ENCODE measurements at regions not wholly inside any gene's neighbourhood (a gene's known extent, or its start where the extent isn't known, plus 50 kb on each side); places are given as distances from the start of the nearest gene placed in this dataset.

- TF ChIP-seq GATA3 (IDR thresholded peaks at IDR 0.05; ENCODE audit: low read depth, low read length) (no peak), GATA2 (IDR thresholded peaks at IDR 0.05; ENCODE audit: low read depth, low read length) (no peak)
These were observed 292.1 kb upstream of the CLEC14A start for GRCh38 chr14:38547961-38548490.

GRCh38 chr14:38546932-38547551 lies 291.1 kb upstream of the CLEC14A start:
- TF ChIP-seq GATA3 (IDR thresholded peaks at IDR 0.05; ENCODE audit: low read depth, low read length) (no peak), GATA2 (IDR thresholded peaks at IDR 0.05; ENCODE audit: low read depth, low read length) (no peak)

GRCh38 chr14:38544776-38545175 lies 288.9 kb upstream of the CLEC14A start:
- TF ChIP-seq GATA3 (IDR thresholded peaks at IDR 0.05; ENCODE audit: low read depth, low read length) (no peak), GATA2 (IDR thresholded peaks at IDR 0.05; ENCODE audit: low read depth, low read length) (no peak)

GRCh38 chr14:38536376-38537038 lies 280.6 kb upstream of the CLEC14A start:
- TF ChIP-seq GATA3 (IDR thresholded peaks at IDR 0.05; ENCODE audit: low read depth, low read length) = no peak
- no peak for TF ChIP-seq GATA2 (IDR thresholded peaks at IDR 0.05; ENCODE audit: low read depth, low read length)

GRCh38 chr14:38528582-38528981 lies 272.7 kb upstream of the CLEC14A start:
- no peak for TF ChIP-seq GATA2 (IDR thresholded peaks at IDR 0.05; ENCODE audit: low read depth, low read length)
- TF ChIP-seq GATA3 (IDR thresholded peaks at IDR 0.05; ENCODE audit: low read depth, low read length) = no peak

- TF ChIP-seq GATA2 (IDR thresholded peaks at IDR 0.05; ENCODE audit: low read depth, low read length) = no peak
- TF ChIP-seq GATA3 (IDR thresholded peaks at IDR 0.05; ENCODE audit: low read depth, low read length) = no peak
These were observed 271.6 kb upstream of the CLEC14A start for GRCh38 chr14:38527502-38527878.

GRCh38 chr14:38526826-38527501 lies 271.1 kb upstream of the CLEC14A start:
- TF ChIP-seq GATA2 (IDR thresholded peaks at IDR 0.05; ENCODE audit: low read depth, low read length) (no peak), GATA3 (IDR thresholded peaks at IDR 0.05; ENCODE audit: low read depth, low read length) (no peak)

GRCh38 chr14:38524636-38525509 lies 269.0 kb upstream of the CLEC14A start:
- TF ChIP-seq GATA3 (IDR thresholded peaks at IDR 0.05; ENCODE audit: low read depth, low read length) (no peak), GATA2 (IDR thresholded peaks at IDR 0.05; ENCODE audit: low read depth, low read length) (no peak)

GRCh38 chr14:38522724-38523123 lies 266.8 kb upstream of the CLEC14A start:
- TF ChIP-seq GATA3 (IDR thresholded peaks at IDR 0.05; ENCODE audit: low read depth, low read length) (no peak), GATA2 (IDR thresholded peaks at IDR 0.05; ENCODE audit: low read depth, low read length) (no peak)

- TF ChIP-seq GATA3 (IDR thresholded peaks at IDR 0.05; ENCODE audit: low read depth, low read length) (no peak), GATA2 (IDR thresholded peaks at IDR 0.05; ENCODE audit: low read depth, low read length) (no peak)
These were observed 265.7 kb upstream of the CLEC14A start for GRCh38 chr14:38521591-38521990.

- TF ChIP-seq GATA2 (IDR thresholded peaks at IDR 0.05; ENCODE audit: low read depth, low read length) (no peak), GATA3 (IDR thresholded peaks at IDR 0.05; ENCODE audit: low read depth, low read length) (no peak)
These were observed 261.5 kb upstream of the CLEC14A start for GRCh38 chr14:38517426-38517825.

GRCh38 chr14:38512236-38512635 lies 256.3 kb upstream of the CLEC14A start:
- TF ChIP-seq GATA2 (IDR thresholded peaks at IDR 0.05; ENCODE audit: low read depth, low read length) = no peak
- TF ChIP-seq GATA3 (IDR thresholded peaks at IDR 0.05; ENCODE audit: low read depth, low read length) = no peak

- no peak for TF ChIP-seq GATA2 (IDR thresholded peaks at IDR 0.05; ENCODE audit: low read depth, low read length)
- no peak for TF ChIP-seq GATA3 (IDR thresholded peaks at IDR 0.05; ENCODE audit: low read depth, low read length)
These were observed 251.4 kb upstream of the CLEC14A start for GRCh38 chr14:38507299-38507698.

GRCh38 chr14:38505973-38506249 lies 250.0 kb upstream of the CLEC14A start:
- TF ChIP-seq GATA3 (IDR thresholded peaks at IDR 0.05; ENCODE audit: low read depth, low read length) (no peak), GATA2 (IDR thresholded peaks at IDR 0.05; ENCODE audit: low read depth, low read length) (no peak)

Data from SH-SY5Y (cell line).